K562 (cell line): ENCODE measurements at regions not wholly inside any gene's neighbourhood (a gene's known extent, or its start where the extent isn't known, plus 50 kb on each side); places are given as distances from the start of the nearest gene placed in this dataset.

Source experiments
- ATAC-seq: fragments of 200-7000 bp; cut with Tn5 transposase; 3 replicates; pipeline ENCODE4 v1.9.1; 2020; ENCODE audit warnings: moderate library complexity
- BruUV-seq: library from RNA; stranded (reverse); fragments of 400-500 nt; replicated peaks from 2 replicates; lab custom pipeline; 2021; lab: Mats Ljungman, UMichigan
- CTCF ChIA-PET: fragments of 300-600 bp; formaldehyde crosslinking; extraction: SDS; loops from one replicate; lab custom pipeline; 2021; ENCODE audit warnings: low intra/inter-chr PET ratio; lab: Yijun Ruan, JAX
- POLR2A ChIA-PET: fragments of 300-600, 350-650 bp; sonication (Branson Sonifier 250); formaldehyde crosslinking; extraction: SDS; loops from one replicate; lab custom pipeline; 2021; ENCODE audit warnings: antibody characterized with exemption, inconsistent platforms; lab: Yijun Ruan, JAX
- DNase-seq, 4 experiments: peaks; one replicate each; pipeline versions ENCODE4 v3.0.0 to v3.0.0-alpha.2; 2011 to 2018; ENCODE audit warnings: low spot score in 3 of 4, mixed read lengths in 3 of 4; ENCODE audit errors: extremely low read depth in 1 of 4
- FAIRE-seq: peaks from 2 replicates; lab custom pipeline; 2011; peaks lifted over from hg19 to GRCh38; lab: Jason Lieb, UNC
- H2AFZ ChIP-seq: 2 replicates; pipeline ENCODE4 v1.6.0; 2011; ENCODE audit warnings: low read depth, low read length, control low read depth, inconsistent platforms
- H3K27ac ChIP-seq: fragments of 200-600 bp; 3 replicates; pipeline ENCODE4 v1.8.0; 2011; ENCODE audit warnings: low read depth, mild to moderate bottlenecking, control low read depth, inconsistent platforms, low read length, moderate library complexity, mixed read lengths; ENCODE audit errors: extremely low read depth
- H3K27me3 ChIP-seq, 2 experiments: fragments of 300-600 bp in 1 of 2; 2 replicates in 1 of 2; 3 replicates in 1 of 2; pipeline versions ENCODE4 v1.6.0 to v1.8.0; 2011; ENCODE audit warnings: inconsistent platforms in 2 of 2, low read length in 2 of 2, mild to moderate bottlenecking in 1 of 2, mixed read lengths in 1 of 2, moderate library complexity in 1 of 2; ENCODE audit not compliant: control insufficient read depth in 2 of 2, insufficient read depth in 2 of 2
- H3K36me3 ChIP-seq: fragments of 300-600 bp; 3 replicates; pipeline ENCODE4 v1.8.0; 2011; ENCODE audit warnings: mild to moderate bottlenecking, low read length, inconsistent platforms; ENCODE audit not compliant: control insufficient read depth, insufficient read depth
- H3K4me1 ChIP-seq, 2 experiments: fragments of 200-600 bp in 1 of 2; replicated peaks in 1 of 2; 2 replicates in 1 of 2; 3 replicates in 1 of 2; pipeline versions ENCODE4 v1.5.1 to v1.8.0; 2011; ENCODE audit warnings: inconsistent platforms in 2 of 2, low read length in 2 of 2, mild to moderate bottlenecking in 1 of 2, mixed read lengths in 1 of 2, moderate library complexity in 1 of 2; ENCODE audit not compliant: control insufficient read depth in 2 of 2, insufficient read depth in 2 of 2
- H3K4me2 ChIP-seq: 2 replicates; pipeline ENCODE4 v1.6.1; 2011; ENCODE audit warnings: low read length, control low read depth, inconsistent platforms, mixed read lengths; ENCODE audit not compliant: insufficient read depth
- H3K4me3 ChIP-seq: fragments of 200-600 bp; sonication (generic), shearing (Covaris generic); 2 replicates; pipeline ENCODE4 v1.5.1; 2016; ENCODE audit warnings: control low read depth, inconsistent platforms
- H3K79me2 ChIP-seq: fragments of 200-600 bp; 3 replicates; pipeline ENCODE4 v1.8.0; 2011; ENCODE audit warnings: low read length, inconsistent platforms; ENCODE audit not compliant: control insufficient read depth, insufficient read depth
- H3K9ac ChIP-seq, 2 experiments: 2 replicates each; pipeline versions ENCODE4 v1.6.0 to v1.6.1; 2011; ENCODE audit warnings: low read depth in 2 of 2, low read length in 2 of 2, control low read depth in 1 of 2, inconsistent platforms in 1 of 2, mild to moderate bottlenecking in 1 of 2, mixed read lengths in 1 of 2; ENCODE audit not compliant: insufficient read depth in 1 of 2
- H3K9me1 ChIP-seq: one replicate; pipeline ENCODE4 v1.6.0; 2011; ENCODE audit warnings: inconsistent platforms, mild to moderate bottlenecking, low read length, moderate library complexity; ENCODE audit not compliant: control insufficient read depth, insufficient read depth
- H3K9me3 ChIP-seq: replicated peaks from 2 replicates; pipeline ENCODE4 v1.5.1; 2011; ENCODE audit warnings: low read depth, low read length, inconsistent platforms; ENCODE audit not compliant: control insufficient read depth, insufficient read depth
- H4K20me1 ChIP-seq: replicated peaks from 2 replicates; pipeline ENCODE4 v1.6.1; 2011; ENCODE audit warnings: low read length, inconsistent platforms, mixed read lengths; ENCODE audit not compliant: control insufficient read depth, insufficient read depth
- BRF1 ChIP-seq: IDR thresholded peaks from 3 replicates; pipeline ENCODE4 v1.6.1; 2011; ENCODE audit warnings: borderline replicate concordance, mild to moderate bottlenecking; ENCODE audit not compliant: insufficient read length; ENCODE audit errors: extremely low read depth
- EP400 ChIP-seq: fragments of 450-650 bp; IDR thresholded peaks from 2 replicates; pipeline ENCODE4 v1.6.1; 2017; ENCODE audit warnings: antibody characterized with exemption, mild to moderate bottlenecking, moderate library complexity
- FOSL1 ChIP-seq: fragments of 200-800 bp; sonication (Bioruptor generic); conservative IDR thresholded peaks from 2 replicates; pipeline ENCODE4 v1.6.1; 2016; ENCODE audit warnings: missing genetic modification characterization, missing compliant biosample characterization
- POLR2G ChIP-seq: fragments of 200-400 bp; formaldehyde crosslinking; IDR thresholded peaks from 2 replicates; pipeline ENCODE4 v1.6.1; 2017; ENCODE audit warnings: low read depth, mild to moderate bottlenecking, antibody characterized with exemption, low read length, moderate library complexity
- POLR3G ChIP-seq: IDR thresholded peaks from 2 replicates; pipeline ENCODE4 v1.6.1; 2011; ENCODE audit not compliant: insufficient read length, insufficient replicate concordance; ENCODE audit errors: extremely low read depth
- RBM17 ChIP-seq: fragments of 200-400 bp; formaldehyde crosslinking; IDR thresholded peaks from 2 replicates; pipeline ENCODE4 v1.6.1; 2017; ENCODE audit warnings: low read depth, mild to moderate bottlenecking, low read length, borderline replicate concordance
- SNRNP70 ChIP-seq: fragments of 200-400 bp; formaldehyde crosslinking; optimal IDR thresholded peaks from 2 replicates; pipeline ENCODE3; 2017; ENCODE audit warnings: low read depth, low read length
- SRSF3 ChIP-seq: fragments of 200-400 bp; formaldehyde crosslinking; IDR thresholded peaks from 2 replicates; pipeline ENCODE4 v1.6.1; 2016; ENCODE audit warnings: mild to moderate bottlenecking, low read length, moderate library complexity; ENCODE audit not compliant: insufficient read depth
- YBX1 ChIP-seq: fragments of 450-650 bp; IDR thresholded peaks from 2 replicates; pipeline ENCODE4 v1.7.1; 2016; ENCODE audit warnings: mild to moderate bottlenecking
- ZNF766 ChIP-seq: fragments of 200-800 bp; sonication (Bioruptor generic); conservative IDR thresholded peaks from 2 replicates; pipeline ENCODE4 v1.6.1; 2016; ENCODE audit warnings: missing genetic modification characterization, missing compliant biosample characterization
- WGBS: fragments of 100-300 bp; shearing (Covaris generic); methylation state at CpG from one replicate; pipeline ENCODE4 v1.1.6; 2016; ENCODE audit warnings: low coverage, mixed read lengths; ENCODE audit not compliant: insufficient coverage; ENCODE audit errors: missing lambda C conversion rate; 5-methylcytosine and 5-hydroxymethylcytosine counted together
- in situ Hi-C: fragments of 300-500 bp; cut with MboI; formaldehyde crosslinking; loops from 4 replicates; pipeline ENCODE4 v1.15.0; 2018; ENCODE audit warnings: inconsistent platforms, mixed read lengths
- intact Hi-C: fragments of 100-400 bp; cut with micrococcal nuclease; formaldehyde crosslinking; loops from 2 replicates; pipeline ENCODE4 v1.14.2; 2022
- TF ChIP-seq, protein P1 (sequence below): fragments of 450-650 bp; formaldehyde crosslinking; conservative IDR thresholded peaks from 2 replicates; pipeline ENCODE4 v1.4.0; 2022; ENCODE audit warnings: mild to moderate bottlenecking, missing genetic modification characterization
- TF ChIP-seq, protein P2 (sequence below): fragments of 250-450 bp; sonication (Bioruptor Pico); IDR thresholded peaks from 2 replicates; pipeline ENCODE4 v1.8.0; 2021; ENCODE audit warnings: moderate library complexity, mild to moderate bottlenecking, inconsistent platforms
- TF ChIP-seq, protein P3 (sequence below): sonication (generic); formaldehyde crosslinking; IDR thresholded peaks from 2 replicates; pipeline ENCODE4 v1.8.1; 2023; ENCODE audit warnings: mild to moderate bottlenecking, missing genetic modification reagents, moderate library complexity

DNA sequence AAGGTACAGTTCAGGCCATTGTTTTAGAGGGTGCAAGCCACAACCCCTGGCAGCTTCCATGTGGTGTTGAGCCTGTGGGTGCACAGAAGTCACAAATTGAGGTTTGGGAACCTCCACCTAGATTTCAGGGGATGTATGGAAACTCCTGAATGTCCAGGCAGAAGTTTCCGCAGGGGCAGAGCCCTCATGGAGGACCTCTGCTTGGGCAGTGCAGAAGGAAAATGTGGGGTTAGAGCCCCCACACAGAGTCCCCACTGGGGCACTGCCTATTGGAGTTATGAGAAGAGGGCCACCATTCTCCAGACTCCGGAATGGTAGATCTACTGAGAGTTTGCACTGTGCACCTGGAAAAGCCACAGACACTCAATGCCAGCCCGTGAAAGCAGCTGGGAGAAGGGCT lies 242.0 kb upstream of the ACTRT1 start:
- H3K79me2 ChIP-seq, result no peaks in the 10 kb centered on the region
- H3K9ac ChIP-seq, result no peak overlapping the region
- H3K27ac ChIP-seq, result no peak overlapping the region
- no peaks in the 10 kb centered on the region for H3K4me1 ChIP-seq
- FAIRE-seq, result no peak
- H3K36me3 ChIP-seq, result no peaks in the 10 kb centered on the region
- WGBS, result 0% methylated on average over 2 of the region's 3 CpGs
- no peaks in the 10 kb centered on the region for H3K9me1 ChIP-seq
- CTCF ChIA-PET, result no interaction called here
- in situ Hi-C loops (no loop called here), intact Hi-C loops (no loop called here)
- H3K4me2 ChIP-seq, result no peak overlapping the region
- H4K20me1 ChIP-seq, result no peaks in the 10 kb centered on the region
- H3K4me3 ChIP-seq, result no peak overlapping the region
- TF ChIP-seq, protein P1, sequence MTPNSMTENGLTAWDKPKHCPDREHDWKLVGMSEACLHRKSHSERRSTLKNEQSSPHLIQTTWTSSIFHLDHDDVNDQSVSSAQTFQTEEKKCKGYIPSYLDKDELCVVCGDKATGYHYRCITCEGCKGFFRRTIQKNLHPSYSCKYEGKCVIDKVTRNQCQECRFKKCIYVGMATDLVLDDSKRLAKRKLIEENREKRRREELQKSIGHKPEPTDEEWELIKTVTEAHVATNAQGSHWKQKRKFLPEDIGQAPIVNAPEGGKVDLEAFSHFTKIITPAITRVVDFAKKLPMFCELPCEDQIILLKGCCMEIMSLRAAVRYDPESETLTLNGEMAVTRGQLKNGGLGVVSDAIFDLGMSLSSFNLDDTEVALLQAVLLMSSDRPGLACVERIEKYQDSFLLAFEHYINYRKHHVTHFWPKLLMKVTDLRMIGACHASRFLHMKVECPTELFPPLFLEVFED, result no peak
- TF ChIP-seq, all 486 proteins: peak for 0
- H3K9me3 ChIP-seq, result 0 out of 2 replicates have a peak, but pooled peaks cover 2% of the 10 kb centered on the region
- POLR2A ChIA-PET, result no interaction called here
- BruUV-seq, result no TSS peak
- ATAC-seq, result no peak
- H3K27me3 ChIP-seq, result no peaks in the 10 kb centered on the region
- H2AFZ ChIP-seq, result no peak overlapping the region
- DNase-seq, result no peak

DNA sequence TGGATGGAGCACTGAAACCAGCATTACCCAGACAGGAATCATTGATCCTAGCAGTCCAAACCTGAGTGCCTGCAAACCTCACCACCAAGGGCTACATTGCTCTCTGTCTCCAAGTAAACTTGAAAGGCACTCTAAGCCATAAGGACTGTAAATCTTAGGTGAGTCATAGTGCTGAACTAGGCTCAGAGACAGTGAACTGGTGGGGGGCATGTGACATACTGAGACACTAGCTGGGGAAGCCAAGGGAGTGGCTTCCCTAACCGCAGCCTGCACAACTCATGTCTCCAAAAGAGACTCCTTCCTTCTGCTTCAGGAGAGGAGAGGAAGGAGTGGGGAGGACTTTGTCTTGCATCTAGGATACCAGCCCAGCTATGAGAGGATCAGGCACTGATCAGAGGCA lies 235.5 kb upstream of the ACTRT1 start:
- FAIRE-seq, result no peak
- H3K9ac ChIP-seq, result no peak overlapping the region
- TF ChIP-seq YBX1 (no peak), SNRNP70 (no peak), POLR2G (no peak), BRF1 (no peak), EP400 (no peak), RBM17 (no peak), ZNF766 (CRISPR knock-in tag) (no peak), SRSF3 (no peak), FOSL1 (tag) (no peak), POLR3G (no peak)
- TF ChIP-seq, protein P2, sequence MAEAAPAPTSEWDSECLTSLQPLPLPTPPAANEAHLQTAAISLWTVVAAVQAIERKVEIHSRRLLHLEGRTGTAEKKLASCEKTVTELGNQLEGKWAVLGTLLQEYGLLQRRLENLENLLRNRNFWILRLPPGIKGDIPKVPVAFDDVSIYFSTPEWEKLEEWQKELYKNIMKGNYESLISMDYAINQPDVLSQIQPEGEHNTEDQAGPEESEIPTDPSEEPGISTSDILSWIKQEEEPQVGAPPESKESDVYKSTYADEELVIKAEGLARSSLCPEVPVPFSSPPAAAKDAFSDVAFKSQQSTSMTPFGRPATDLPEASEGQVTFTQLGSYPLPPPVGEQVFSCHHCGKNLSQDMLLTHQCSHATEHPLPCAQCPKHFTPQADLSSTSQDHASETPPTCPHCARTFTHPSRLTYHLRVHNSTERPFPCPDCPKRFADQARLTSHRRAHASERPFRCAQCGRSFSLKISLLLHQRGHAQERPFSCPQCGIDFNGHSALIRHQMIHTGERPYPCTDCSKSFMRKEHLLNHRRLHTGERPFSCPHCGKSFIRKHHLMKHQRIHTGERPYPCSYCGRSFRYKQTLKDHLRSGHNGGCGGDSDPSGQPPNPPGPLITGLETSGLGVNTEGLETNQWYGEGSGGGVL, result no peak
- TF ChIP-seq, protein P3, sequence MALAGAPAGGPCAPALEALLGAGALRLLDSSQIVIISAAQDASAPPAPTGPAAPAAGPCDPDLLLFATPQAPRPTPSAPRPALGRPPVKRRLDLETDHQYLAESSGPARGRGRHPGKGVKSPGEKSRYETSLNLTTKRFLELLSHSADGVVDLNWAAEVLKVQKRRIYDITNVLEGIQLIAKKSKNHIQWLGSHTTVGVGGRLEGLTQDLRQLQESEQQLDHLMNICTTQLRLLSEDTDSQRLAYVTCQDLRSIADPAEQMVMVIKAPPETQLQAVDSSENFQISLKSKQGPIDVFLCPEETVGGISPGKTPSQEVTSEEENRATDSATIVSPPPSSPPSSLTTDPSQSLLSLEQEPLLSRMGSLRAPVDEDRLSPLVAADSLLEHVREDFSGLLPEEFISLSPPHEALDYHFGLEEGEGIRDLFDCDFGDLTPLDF (CRISPR knock-in tag), result no peak

More for the DNA sequence above, 235.5 kb upstream of the ACTRT1 start:
- no peaks in the 10 kb centered on the region for H3K4me1 ChIP-seq
- DNase-seq, result no peak
- intact Hi-C loops (no loop called here), in situ Hi-C loops (no loop called here)
- BruUV-seq, result no TSS peak
- WGBS, result 0% methylated on average over 1 of the region's 1 CpG
- H3K4me2 ChIP-seq, result no peak overlapping the region
- H3K79me2 ChIP-seq, result no peaks in the 10 kb centered on the region
- H4K20me1 ChIP-seq, result no peaks in the 10 kb centered on the region
- no peak overlapping the region for H2AFZ ChIP-seq
- H3K9me1 ChIP-seq, result no peaks in the 10 kb centered on the region
- H3K4me3 ChIP-seq, result no peak overlapping the region
- H3K36me3 ChIP-seq, result no peaks in the 10 kb centered on the region
- CTCF ChIA-PET, result no interaction called here
- no peaks in the 10 kb centered on the region for H3K9me3 ChIP-seq
- no peak for ATAC-seq
- POLR2A ChIA-PET, result no interaction called here
- no peak overlapping the region for H3K27ac ChIP-seq
- H3K27me3 ChIP-seq, result no peaks in the 10 kb centered on the region
